ENCODE measurements at regions not wholly inside any gene's neighbourhood (a gene's known extent, or its start where the extent isn't known, plus 50 kb on each side); places are given as distances from the start of the nearest gene placed in this dataset.

DNA sequence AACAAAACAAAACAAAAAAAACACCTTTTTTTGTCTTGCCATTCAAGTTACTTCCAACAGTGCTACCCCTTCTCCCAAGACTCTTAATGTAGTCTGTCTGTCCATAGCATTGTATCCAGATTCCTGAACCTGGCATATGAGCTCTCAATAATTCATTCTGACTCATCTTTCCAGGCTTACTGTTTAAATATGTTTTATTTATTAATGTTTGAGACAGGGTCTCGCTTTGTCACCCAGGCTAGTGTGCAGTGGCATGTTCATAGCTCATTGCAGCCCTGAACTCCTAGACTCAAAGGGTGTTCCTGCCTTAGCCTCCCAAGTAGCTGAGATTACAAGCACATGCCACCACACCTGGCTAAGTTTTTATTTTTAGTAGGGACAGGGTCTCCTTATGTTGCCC lies 208.0 kb upstream of the DMRT1 start:
- TF ChIP-seq, protein P1, sequence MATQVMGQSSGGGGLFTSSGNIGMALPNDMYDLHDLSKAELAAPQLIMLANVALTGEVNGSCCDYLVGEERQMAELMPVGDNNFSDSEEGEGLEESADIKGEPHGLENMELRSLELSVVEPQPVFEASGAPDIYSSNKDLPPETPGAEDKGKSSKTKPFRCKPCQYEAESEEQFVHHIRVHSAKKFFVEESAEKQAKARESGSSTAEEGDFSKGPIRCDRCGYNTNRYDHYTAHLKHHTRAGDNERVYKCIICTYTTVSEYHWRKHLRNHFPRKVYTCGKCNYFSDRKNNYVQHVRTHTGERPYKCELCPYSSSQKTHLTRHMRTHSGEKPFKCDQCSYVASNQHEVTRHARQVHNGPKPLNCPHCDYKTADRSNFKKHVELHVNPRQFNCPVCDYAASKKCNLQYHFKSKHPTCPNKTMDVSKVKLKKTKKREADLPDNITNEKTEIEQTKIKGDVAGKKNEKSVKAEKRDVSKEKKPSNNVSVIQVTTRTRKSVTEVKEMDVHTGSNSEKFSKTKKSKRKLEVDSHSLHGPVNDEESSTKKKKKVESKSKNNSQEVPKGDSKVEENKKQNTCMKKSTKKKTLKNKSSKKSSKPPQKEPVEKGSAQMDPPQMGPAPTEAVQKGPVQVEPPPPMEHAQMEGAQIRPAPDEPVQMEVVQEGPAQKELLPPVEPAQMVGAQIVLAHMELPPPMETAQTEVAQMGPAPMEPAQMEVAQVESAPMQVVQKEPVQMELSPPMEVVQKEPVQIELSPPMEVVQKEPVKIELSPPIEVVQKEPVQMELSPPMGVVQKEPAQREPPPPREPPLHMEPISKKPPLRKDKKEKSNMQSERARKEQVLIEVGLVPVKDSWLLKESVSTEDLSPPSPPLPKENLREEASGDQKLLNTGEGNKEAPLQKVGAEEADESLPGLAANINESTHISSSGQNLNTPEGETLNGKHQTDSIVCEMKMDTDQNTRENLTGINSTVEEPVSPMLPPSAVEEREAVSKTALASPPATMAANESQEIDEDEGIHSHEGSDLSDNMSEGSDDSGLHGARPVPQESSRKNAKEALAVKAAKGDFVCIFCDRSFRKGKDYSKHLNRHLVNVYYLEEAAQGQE (IDR thresholded peaks at IDR 0.05; ENCODE audit: low read depth): no peak
- TF ChIP-seq YY1 (IDR thresholded peaks at IDR 0.05; ENCODE audit: low read depth): no peak
- no peak for TF ChIP-seq EGR1 (IDR thresholded peaks at IDR 0.05)
- no peak for TF ChIP-seq NFIC (IDR thresholded peaks at IDR 0.05)
- TF ChIP-seq TEAD4 (IDR thresholded peaks at IDR 0.05): no peak
- TF ChIP-seq TAF1 (IDR thresholded peaks at IDR 0.05; ENCODE audit: low read depth): no peak

GRCh38 chr9:636931-637591 lies 204.4 kb upstream of the DMRT1 start:
- TF ChIP-seq NFIC (IDR thresholded peaks at IDR 0.05): no peak
- no peak for TF ChIP-seq EGR1 (IDR thresholded peaks at IDR 0.05)
- no peak for TF ChIP-seq YY1 (IDR thresholded peaks at IDR 0.05; ENCODE audit: low read depth)
- no peak for TF ChIP-seq RAD21 (IDR thresholded peaks at IDR 0.05; ENCODE audit: low read depth)
- TF ChIP-seq ZBTB7A (IDR thresholded peaks at IDR 0.05; ENCODE audit: low read depth): no peak
- no peak for TF ChIP-seq TEAD4 (IDR thresholded peaks at IDR 0.05)
- no peak for TF ChIP-seq CREB1 (IDR thresholded peaks at IDR 0.05; ENCODE audit: low read depth)
- no peak for TF ChIP-seq CEBPB (IDR thresholded peaks at IDR 0.05)
- TF ChIP-seq, protein P2, sequence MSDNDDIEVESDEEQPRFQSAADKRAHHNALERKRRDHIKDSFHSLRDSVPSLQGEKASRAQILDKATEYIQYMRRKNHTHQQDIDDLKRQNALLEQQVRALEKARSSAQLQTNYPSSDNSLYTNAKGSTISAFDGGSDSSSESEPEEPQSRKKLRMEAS (IDR thresholded peaks at IDR 0.05): no peak
- no peak for TF ChIP-seq TAF1 (IDR thresholded peaks at IDR 0.05; ENCODE audit: low read depth)
- TF ChIP-seq FOXM1 (IDR thresholded peaks at IDR 0.05; ENCODE audit: borderline replicate concordance, low read depth): no peak
- TF ChIP-seq EP300 (IDR thresholded peaks at IDR 0.05; ENCODE audit: borderline replicate concordance): no peak
- no peak for TF ChIP-seq TCF12 (IDR thresholded peaks at IDR 0.05; ENCODE audit: low read depth)
- TF ChIP-seq, protein P1 (IDR thresholded peaks at IDR 0.05; ENCODE audit: low read depth): no peak
- TF ChIP-seq, protein P3, sequence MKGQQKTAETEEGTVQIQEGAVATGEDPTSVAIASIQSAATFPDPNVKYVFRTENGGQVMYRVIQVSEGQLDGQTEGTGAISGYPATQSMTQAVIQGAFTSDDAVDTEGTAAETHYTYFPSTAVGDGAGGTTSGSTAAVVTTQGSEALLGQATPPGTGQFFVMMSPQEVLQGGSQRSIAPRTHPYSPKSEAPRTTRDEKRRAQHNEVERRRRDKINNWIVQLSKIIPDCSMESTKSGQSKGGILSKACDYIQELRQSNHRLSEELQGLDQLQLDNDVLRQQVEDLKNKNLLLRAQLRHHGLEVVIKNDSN (IDR thresholded peaks at IDR 0.05): no peak

- TF ChIP-seq RAD21 (IDR thresholded peaks at IDR 0.05; ENCODE audit: low read depth) (no peak), EP300 (IDR thresholded peaks at IDR 0.05; ENCODE audit: borderline replicate concordance) (no peak), TAF1 (IDR thresholded peaks at IDR 0.05; ENCODE audit: low read depth) (no peak)
These were observed 203.3 kb upstream of the DMRT1 start for GRCh38 chr9:638152-638551.

- TF ChIP-seq CREB1 (IDR thresholded peaks at IDR 0.05; ENCODE audit: low read depth) (no peak), EP300 (IDR thresholded peaks at IDR 0.05; ENCODE audit: borderline replicate concordance) (no peak), ZBTB7A (IDR thresholded peaks at IDR 0.05; ENCODE audit: low read depth) (no peak), TEAD4 (IDR thresholded peaks at IDR 0.05) (no peak), EGR1 (IDR thresholded peaks at IDR 0.05) (no peak), CEBPB (IDR thresholded peaks at IDR 0.05) (no peak), TAF1 (IDR thresholded peaks at IDR 0.05; ENCODE audit: low read depth) (no peak), TCF12 (IDR thresholded peaks at IDR 0.05; ENCODE audit: low read depth) (no peak), YY1 (IDR thresholded peaks at IDR 0.05; ENCODE audit: low read depth) (no peak), RAD21 (IDR thresholded peaks at IDR 0.05; ENCODE audit: low read depth) (no peak), NFIC (IDR thresholded peaks at IDR 0.05) (no peak)
- TF ChIP-seq, protein P2 (IDR thresholded peaks at IDR 0.05): no peak
These were observed 199.5 kb upstream of the DMRT1 start for GRCh38 chr9:642014-642413.

- TF ChIP-seq, protein P3 (IDR thresholded peaks at IDR 0.05): no peak
- no peak for TF ChIP-seq RAD21 (IDR thresholded peaks at IDR 0.05; ENCODE audit: low read depth)
- TF ChIP-seq EP300 (IDR thresholded peaks at IDR 0.05; ENCODE audit: borderline replicate concordance): no peak
- TF ChIP-seq TEAD4 (IDR thresholded peaks at IDR 0.05): no peak
- TF ChIP-seq ZBTB7A (IDR thresholded peaks at IDR 0.05; ENCODE audit: low read depth): no peak
- TF ChIP-seq YY1 (IDR thresholded peaks at IDR 0.05; ENCODE audit: low read depth): no peak
- TF ChIP-seq CREB1 (IDR thresholded peaks at IDR 0.05; ENCODE audit: low read depth): no peak
- no peak for TF ChIP-seq FOXM1 (IDR thresholded peaks at IDR 0.05; ENCODE audit: borderline replicate concordance, low read depth)
- no peak for TF ChIP-seq TAF1 (IDR thresholded peaks at IDR 0.05; ENCODE audit: low read depth)
- TF ChIP-seq, protein P1 (IDR thresholded peaks at IDR 0.05; ENCODE audit: low read depth): no peak
- TF ChIP-seq CEBPB (IDR thresholded peaks at IDR 0.05): no peak
- no peak for TF ChIP-seq NFIC (IDR thresholded peaks at IDR 0.05)
- TF ChIP-seq, protein P2 (IDR thresholded peaks at IDR 0.05): no peak
- TF ChIP-seq EGR1 (IDR thresholded peaks at IDR 0.05): no peak
- no peak for TF ChIP-seq TCF12 (IDR thresholded peaks at IDR 0.05; ENCODE audit: low read depth)
These were observed 197.5 kb upstream of the DMRT1 start for GRCh38 chr9:643966-644365.
